ENCODE measurements at regions not wholly inside any gene's neighbourhood (a gene's known extent, or its start where the extent isn't known, plus 50 kb on each side); places are given as distances from the start of the nearest gene placed in this dataset.
A peak's percentile ranks its signal among the peaks of the same experiment; 100 is the strongest.

GRCh38 chr4:186934244-186934643, 210.6 kb upstream of the FAT1 start:
- no peak for DNase-seq (ENCODE audit: low spot score)

DNA sequence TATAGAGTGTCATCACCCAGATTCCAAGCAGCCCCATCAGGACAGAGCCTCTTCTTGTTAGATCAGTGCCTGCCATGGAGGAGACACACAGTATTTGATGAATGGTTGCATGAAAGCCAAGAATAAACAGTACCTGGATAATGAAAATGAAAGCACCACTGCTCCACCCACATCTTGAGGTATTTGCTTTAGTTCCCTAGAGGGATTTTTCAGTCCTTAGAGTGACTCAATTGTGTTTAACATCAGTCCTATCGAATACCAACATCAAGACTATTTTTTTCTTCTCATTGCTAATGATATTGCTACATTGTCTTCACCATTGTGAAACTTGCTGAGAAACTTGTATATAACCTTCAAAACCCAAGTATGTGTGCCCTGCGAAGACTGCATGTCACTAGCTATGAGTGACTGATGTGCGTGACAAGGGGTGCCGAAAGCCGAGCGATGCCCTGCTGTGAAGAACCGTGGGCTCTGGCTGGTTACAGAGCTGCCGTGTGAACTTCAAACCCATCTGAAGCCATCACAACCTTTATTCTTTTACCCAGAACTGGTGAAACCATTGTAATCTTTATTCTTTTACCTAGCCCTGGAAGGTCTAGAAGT, 211.3 kb upstream of the FAT1 start:
- no peak for DNase-seq (ENCODE audit: low spot score)

- DNase-seq (ENCODE audit: low spot score): no peak
These were observed 212.2 kb upstream of the FAT1 start for GRCh38 chr4:186935901-186936300.

GRCh38 chr4:186936496-186937375, 213.1 kb upstream of the FAT1 start:
- no peak for DNase-seq (ENCODE audit: low spot score)

- DNase-seq (ENCODE audit: low spot score): no peak
These were observed 215.6 kb upstream of the FAT1 start for GRCh38 chr4:186939226-186939625.

- no peak for DNase-seq (ENCODE audit: low spot score)
These were observed 216.1 kb upstream of the FAT1 start for GRCh38 chr4:186939766-186940165.

- no peak for DNase-seq (ENCODE audit: low spot score)
These were observed 216.8 kb upstream of the FAT1 start for GRCh38 chr4:186940476-186940875.

GRCh38 chr4:186942758-186943377, 219.2 kb upstream of the FAT1 start:
- DNase-seq (ENCODE audit: low spot score): no peak

- no peak for DNase-seq (ENCODE audit: low spot score)
These were observed 219.8 kb upstream of the FAT1 start for GRCh38 chr4:186943411-186943810.

- DNase-seq (ENCODE audit: low spot score): no peak
These were observed 222.5 kb upstream of the FAT1 start for GRCh38 chr4:186946136-186946535.

GRCh38 chr4:186946682-186947294, 223.1 kb upstream of the FAT1 start:
- peak; percentile 5 for DNase-seq (ENCODE audit: low spot score)

GRCh38 chr4:186948361-186949242, 224.9 kb upstream of the FAT1 start:
- DNase-seq (ENCODE audit: low spot score): no peak

DNA sequence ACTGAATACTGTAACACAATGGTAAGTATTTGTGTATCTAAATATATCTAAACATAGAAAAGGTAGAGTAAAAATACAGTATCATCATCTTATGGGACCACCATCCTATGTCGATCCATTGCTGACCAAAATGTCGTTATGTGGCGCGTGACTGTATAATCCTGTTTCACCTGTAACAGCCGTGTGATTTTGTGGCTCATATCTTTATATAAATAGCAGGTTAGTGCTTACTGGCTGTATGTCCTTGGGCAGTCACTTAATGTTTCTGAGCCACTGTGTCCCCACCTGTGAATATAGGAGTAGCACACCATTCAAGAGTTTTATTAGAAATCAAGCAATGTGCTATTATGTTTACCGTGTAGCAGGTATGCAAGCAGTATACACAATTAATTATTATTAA, 226.2 kb upstream of the FAT1 start:
- DNase-seq (ENCODE audit: low spot score): no peak

DNA sequence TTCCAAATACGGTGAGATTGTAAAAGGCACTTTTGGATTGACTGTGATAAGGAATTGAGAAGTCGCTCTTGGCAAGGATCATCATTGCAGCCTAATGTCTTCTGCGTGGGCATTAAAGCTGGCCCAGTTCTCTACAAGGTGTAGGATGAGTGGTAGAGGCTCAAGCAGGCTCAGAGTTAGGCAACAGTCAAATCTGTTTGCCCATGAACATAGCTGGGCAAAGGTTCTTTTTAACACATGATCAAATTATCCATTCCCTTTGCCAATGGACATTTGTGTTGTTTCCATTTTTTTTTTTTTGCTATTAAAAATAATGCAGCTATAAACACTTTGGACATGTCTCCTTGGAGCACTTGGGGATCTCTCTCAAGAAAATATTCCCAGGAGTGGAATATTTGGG, 229.1 kb upstream of the FAT1 start:
- no peak for DNase-seq (ENCODE audit: low spot score)

DNA sequence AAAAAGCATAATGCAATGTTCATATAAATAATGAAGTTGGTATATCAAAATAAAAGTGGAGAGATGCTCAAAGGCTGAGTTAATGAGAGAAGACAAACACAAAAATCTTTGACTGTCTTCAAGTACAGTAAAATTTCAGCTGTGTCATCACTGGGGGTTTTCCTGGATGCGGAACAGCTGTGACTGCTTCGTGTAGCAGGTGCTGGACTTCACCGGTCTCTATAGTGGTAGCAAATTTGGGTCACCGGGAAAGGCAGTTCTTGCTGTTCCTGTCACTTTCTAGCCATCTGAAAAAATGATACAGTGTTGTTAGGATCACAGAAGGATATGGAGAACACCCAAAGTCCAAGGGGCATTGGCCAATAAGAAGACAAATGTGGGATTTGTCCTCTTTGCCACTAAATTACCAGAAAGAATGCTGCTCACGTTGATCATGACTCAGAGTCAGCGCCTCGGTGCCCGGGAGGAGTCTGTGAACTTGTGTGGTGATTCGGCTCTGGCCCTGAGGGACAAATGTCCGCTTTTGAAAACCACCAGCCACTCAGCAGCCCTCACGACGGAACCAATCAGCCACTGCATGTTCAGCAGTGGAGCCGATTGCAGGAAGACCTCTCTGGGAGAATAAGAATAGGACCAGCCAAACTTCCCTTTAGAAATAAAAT, 230.1 kb upstream of the FAT1 start:
- DNase-seq (ENCODE audit: low spot score): no peak

- DNase-seq (ENCODE audit: low spot score): no peak
These were observed 230.9 kb upstream of the FAT1 start for GRCh38 chr4:186954509-186954908.

DNA sequence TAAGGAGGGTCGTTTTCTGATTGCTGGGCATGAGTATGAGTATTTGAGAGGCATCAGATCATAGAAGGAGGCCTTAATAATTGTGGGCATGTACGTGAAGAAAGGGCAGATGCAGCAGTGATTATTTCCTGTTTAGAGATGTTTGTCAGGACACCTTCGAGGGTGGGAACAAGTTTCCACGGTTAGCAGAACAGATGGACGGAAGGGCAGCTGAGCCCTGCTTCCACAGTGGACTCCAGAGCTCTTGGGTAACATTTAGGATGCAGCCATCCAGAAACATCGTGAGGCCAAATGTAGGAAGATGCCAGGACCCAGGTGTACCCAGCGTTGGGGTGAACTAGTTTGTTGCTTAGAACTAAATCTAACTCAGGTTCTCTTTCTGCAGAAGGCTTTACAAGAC, 231.3 kb upstream of the FAT1 start:
- no peak for DNase-seq (ENCODE audit: low spot score)

- no peak for DNase-seq (ENCODE audit: low spot score)
These were observed 234.4 kb upstream of the FAT1 start for GRCh38 chr4:186957952-186958555.

GRCh38 chr4:186958726-186959350, 235.2 kb upstream of the FAT1 start:
- no peak for DNase-seq (ENCODE audit: low spot score)

Data from HuH-7.5 (cell line).